Hematopoietic multipotent progenitor cell treated with erythropoietin and hydrocortisone succinate and interleukin-3 and kit ligand, for 4 days (in vitro differentiated cells): ENCODE measurements at regions not wholly inside any gene's neighbourhood (a gene's known extent, or its start where the extent isn't known, plus 50 kb on each side); places are given as distances from the start of the nearest gene placed in this dataset.

ENCODE experiments used
- DNase-seq: peaks from one replicate; pipeline ENCODE4 v3.0.0-alpha.2; 2015

GRCh38 chr1:177838907-177839485 is 130.9 kb downstream of the SEC16B start:
- no peak for DNase-seq

DNA sequence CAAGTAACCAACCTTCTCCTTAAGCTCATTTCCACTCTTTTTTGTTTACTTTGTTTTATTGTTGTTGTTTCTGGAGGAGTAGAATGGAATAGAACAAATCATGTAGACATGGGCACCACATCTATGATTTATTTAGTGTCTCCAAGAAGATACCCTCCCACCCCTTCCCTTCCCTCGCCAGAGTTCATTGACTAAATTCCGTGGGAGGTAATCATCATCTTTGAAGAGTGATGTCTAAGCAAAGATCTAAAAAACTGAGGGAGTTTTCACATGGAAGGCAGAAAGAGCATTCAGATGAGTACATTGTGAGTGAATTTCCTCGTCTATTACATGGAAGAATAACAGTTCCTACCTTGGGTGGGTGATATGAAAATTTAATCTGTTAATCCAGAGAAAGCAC is 136.2 kb downstream of the SEC16B start:
- no peak for DNase-seq

DNA sequence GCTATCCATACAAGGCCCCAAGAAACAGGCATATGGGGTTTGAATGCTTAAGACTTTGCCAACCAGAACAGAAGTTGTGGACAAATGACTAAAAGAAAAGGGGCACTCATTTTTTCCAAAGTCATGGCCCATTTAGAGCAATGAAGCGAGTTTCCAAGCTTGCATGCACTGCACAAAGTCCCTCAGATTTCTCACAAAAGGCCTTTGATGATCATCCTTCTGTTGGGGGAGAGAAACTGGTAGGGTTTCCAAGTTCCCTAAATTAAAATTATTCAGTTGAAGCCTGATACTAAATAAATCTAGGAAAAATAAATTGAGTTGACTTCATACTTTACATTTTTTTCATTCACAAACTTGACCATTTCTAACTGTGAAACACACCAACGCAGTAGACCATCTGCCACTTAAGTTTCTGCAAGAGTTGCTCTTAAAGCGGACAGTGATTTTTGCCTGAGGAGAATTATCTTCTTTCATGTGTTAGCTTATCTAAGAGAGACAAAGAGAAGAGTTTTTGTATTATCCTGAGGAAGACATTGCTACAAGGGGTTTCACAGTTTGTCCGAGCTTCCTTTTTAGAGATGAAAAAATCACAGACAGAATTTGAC is 139.2 kb downstream of the SEC16B start:
- no peak for DNase-seq

DNA sequence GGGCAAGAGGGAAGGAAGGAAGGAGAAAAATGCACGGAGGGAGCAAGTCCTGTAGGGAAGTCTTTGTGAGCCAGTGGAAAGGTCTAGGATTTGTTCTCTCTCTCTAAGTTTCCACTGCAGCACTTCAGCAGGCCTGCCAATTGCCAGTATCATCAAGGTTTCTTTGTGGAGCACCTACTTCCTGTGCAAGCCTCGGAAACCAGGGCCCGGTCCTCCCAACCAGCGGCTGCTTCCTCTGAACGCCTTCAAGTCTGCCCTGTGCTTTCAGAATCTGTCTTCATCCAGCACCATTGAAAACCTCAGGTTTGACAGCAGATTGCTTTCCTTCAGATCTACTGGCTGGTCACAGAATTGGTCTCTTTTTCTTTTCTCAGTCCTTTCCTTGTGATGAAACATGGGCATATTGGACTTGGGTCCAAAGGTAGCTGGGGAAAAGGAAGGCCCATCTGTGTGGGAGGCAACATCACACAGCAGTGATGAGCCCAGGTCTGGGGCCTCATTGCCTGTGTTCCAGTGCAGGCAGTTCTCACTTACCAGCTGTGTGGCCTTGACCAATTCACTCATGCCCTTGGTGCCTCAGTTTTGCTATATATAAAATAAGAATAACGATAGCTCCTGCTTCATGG is 144.5 kb downstream of the SEC16B start:
- peak; percentile 2 for DNase-seq

- DNase-seq, result no peak
These were observed 145.3 kb downstream of the SEC16B start for GRCh38 chr1:177824508-177824982.

GRCh38 chr1:177820213-177820612 is 149.6 kb downstream of the SEC16B start:
- no peak for DNase-seq

- no peak for DNase-seq
These were observed 151.7 kb downstream of the SEC16B start for GRCh38 chr1:177817937-177818875.

GRCh38 chr1:177812650-177813049 is 157.2 kb downstream of the SEC16B start:
- no peak for DNase-seq

DNA sequence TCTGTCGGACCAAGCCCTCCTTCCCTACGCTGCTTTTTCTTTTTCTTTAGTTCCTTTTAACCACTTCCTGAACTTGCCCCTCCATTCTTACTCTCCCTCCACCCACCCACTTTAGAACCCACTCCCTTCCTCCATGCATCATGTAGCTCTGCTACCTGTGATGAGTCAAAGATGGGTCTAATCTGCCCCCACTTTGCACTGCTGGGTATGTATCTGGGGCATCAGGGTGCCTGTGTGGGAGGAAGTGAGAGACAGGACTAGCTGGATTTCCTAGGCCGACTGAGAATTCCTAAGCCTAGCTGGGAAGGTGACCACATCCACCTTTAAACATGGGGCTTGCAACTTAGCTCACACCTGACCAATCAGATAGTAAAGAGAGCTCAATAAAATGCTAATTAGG is 157.7 kb downstream of the SEC16B start:
- DNase-seq, result no peak

DNA sequence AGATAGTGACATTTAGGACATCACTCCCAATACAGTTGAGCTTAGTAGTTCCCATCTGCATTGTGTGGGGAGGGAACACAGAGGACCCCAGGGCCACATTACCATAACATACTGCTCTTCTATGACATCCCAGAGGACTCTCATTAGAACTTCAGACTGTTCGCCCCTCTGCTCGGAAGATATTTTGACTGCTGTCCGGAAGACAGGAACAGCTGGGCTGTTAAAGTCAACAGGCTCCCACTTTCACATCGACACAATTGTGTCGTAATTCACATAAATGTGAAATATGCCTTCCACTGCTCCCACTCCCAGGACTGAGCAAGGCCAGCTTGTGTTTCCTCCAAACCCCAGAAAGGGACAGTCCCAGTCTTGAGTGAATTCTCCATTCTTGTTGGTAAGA is 158.4 kb downstream of the SEC16B start:
- DNase-seq, result no peak

DNA sequence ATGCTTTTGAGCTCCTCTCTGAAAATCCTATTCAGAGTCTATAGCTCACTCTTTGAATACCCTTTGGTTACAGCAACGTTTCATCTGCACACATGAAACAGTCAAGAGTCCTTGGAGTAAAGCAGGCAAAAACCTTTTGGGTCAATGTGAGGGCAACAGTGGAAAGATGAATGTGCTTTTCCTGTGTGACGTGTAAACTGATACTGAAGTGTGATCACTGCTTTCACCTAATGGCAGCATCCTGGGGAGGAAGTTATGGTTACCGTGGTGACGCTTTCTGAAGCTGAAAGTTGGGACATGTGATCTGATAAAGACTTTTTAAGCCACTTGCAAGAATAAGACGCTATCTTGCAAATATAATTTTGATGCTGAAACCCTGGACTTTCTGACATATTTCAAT is 160.0 kb downstream of the SEC16B start:
- no peak for DNase-seq

DNA sequence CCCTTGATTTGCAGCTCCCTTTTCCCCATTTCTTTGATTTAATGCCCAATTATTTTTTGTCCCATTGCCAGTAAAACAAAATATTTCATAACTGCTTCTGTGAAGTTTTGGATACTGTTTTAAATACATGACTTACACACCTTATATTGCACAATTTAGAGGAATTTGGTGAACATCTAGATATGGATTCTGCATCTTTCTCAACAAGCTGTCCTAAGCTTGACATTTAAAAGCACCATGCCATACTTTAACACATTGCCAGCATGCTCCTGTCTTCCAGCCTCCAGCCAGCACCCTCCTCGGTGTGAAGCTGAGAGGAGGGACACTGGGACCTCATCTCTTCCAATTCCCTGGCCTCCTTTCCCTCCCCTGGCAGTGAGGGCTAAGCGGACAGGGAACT is 167.6 kb downstream of the SEC16B start:
- no peak for DNase-seq

GRCh38 chr1:177801790-177802189 is 168.1 kb downstream of the SEC16B start:
- no peak for DNase-seq

- peak; percentile 38 for DNase-seq
These were observed 169.3 kb downstream of the SEC16B start for GRCh38 chr1:177800400-177801088.

GRCh38 chr1:177799746-177800145 is 170.1 kb downstream of the SEC16B start:
- no peak for DNase-seq

- no peak for DNase-seq
These were observed 171.2 kb downstream of the SEC16B start for GRCh38 chr1:177798614-177799013.

- no peak for DNase-seq
These were observed 173.3 kb downstream of the SEC16B start for GRCh38 chr1:177796561-177796960.

GRCh38 chr1:177794376-177794991 is 175.4 kb downstream of the SEC16B start:
- no peak for DNase-seq

DNA sequence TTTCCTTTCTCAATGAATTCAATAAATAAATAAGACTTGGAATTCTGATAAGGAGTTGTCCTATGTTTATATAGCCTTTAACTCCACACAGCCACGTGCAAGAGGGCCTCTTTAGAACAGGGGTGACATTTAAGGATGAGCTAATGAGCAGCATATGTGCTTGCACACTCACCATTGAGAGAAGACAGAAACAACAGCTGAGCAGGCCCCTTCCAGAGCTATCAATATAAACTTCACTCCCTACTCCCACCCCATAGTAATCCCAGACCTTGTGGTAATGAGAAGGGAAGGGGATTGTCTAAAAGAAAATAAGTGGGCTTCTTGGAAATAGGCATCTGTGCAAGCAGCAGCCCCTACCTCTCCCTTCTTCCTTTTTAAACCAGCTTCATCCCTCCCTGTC is 176.0 kb downstream of the SEC16B start:
- no peak for DNase-seq

DNA sequence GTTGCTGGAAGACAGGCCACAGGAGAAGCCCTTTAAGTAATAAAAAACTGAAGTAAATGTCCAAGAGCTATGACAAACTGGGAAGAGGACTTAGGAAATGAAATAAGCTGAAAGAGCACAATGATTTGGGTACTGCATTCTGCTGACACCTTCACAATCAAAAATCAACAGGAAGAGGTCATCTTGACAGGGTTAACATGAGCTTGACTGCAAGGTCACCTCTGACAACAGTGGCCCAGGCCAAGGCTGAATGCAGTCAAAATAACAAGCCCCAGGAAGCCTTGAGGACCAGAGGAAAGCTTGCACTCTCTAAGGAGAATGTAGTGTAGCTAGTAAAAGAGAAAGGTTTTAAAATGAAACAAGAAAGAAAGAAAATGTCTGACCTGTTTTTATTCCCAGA is 179.3 kb downstream of the SEC16B start:
- no peak for DNase-seq

DNA sequence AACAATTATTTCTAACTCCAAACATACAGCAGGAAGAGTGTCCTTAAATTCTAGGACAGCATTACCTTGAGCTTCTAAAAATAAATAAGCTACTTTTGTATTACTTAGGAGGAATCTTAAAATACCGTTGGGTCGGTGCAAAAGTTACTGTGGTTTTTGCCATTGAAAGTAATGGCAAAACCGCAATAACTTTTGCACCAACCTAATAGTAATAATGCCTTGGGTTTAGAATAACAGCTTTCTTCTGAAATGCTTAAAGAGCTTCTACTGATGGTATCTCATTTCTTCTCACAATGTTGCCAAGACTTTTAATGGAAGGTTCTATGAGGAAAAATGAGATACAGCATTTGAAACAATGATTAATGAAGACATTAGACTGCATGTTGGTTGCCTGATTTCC is 179.9 kb downstream of the SEC16B start:
- no peak for DNase-seq

DNA sequence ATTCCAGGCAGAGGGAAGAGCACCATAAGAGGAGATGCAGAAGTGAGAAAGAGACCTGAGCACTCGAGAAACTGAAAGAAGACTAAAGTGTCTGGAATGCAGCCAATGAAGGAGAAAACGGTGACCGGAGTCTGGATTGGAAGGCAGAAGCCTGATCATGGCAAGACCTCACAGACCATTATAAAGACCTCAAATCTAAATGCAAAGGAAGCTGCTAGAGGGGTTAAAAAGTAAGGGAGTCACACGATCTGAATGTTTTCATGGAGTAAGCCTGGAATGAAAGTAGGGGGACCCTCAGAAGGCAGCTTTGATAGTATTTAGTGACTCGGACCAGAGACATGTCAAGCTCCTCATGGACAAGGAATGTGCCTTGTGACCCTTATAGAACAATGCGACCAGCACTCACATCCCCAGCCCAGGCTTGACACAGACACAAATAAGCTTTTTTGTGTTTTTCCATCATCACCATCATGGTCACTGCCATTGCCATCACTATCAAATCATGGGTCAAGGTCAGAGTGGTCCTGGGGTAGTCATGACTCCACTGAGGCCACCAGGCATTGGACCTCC is 183.6 kb downstream of the SEC16B start:
- no peak for DNase-seq
